Gastroesophageal sphincter (tissue), 4 donors: ENCODE measurements at regions not wholly inside any gene's neighbourhood (a gene's known extent, or its start where the extent isn't known, plus 50 kb on each side); places are given as distances from the start of the nearest gene placed in this dataset.

Source experiments
- ATAC-seq: fragments of 150-250 bp; one replicate; pipeline ENCODE4 v1.9.1; 2016; ENCODE audit warnings: mild to moderate bottlenecking, moderate library complexity
- H3K27ac ChIP-seq, 4 donors: fragments of 200-600 bp; sonication (generic) in 3 of 4; 1 replicate in 3 of 4; 2 replicates in 1 of 4; pipeline ENCODE4 v1.5.1; 2016 to 2019
- H3K27me3 ChIP-seq: fragments of 200-600 bp; sonication (generic); one replicate; pipeline ENCODE4 v1.5.1; 2019
- H3K36me3 ChIP-seq, 2 donors: fragments of 200-600 bp; sonication (generic); one replicate each; pipeline ENCODE4 v1.5.1; 2019; ENCODE audit warnings: control low read depth in 1 of 2
- H3K4me1 ChIP-seq, 3 donors: fragments of 200-600 bp; sonication (generic); 1 replicate in 2 of 3; 2 replicates in 1 of 3; pipeline ENCODE4 v1.5.1; 2016 to 2019; ENCODE audit warnings: control low read depth in 2 of 3
- H3K4me3 ChIP-seq, 2 donors: fragments of 200-600 bp; sonication (generic); one replicate each; pipeline ENCODE4 v1.5.1; 2019; ENCODE audit warnings: mild to moderate bottlenecking in 1 of 2, moderate library complexity in 1 of 2
- H3K9me3 ChIP-seq, 3 donors: fragments of 200-600 bp; sonication (generic); one replicate each; pipeline ENCODE4 v1.5.1; 2017 to 2019; ENCODE audit warnings: control low read depth in 2 of 3
- CTCF ChIP-seq, 4 experiments: fragments of 200-600 bp in 2 of 4; fragments of 450-650 bp in 2 of 4; sonication (generic) in 1 of 4; IDR thresholded peaks; one replicate each; pipeline ENCODE4 v1.5.1; 2017 to 2019; ENCODE audit warnings: antibody characterized with exemption in 4 of 4, mild to moderate bottlenecking in 2 of 4, moderate library complexity in 2 of 4
- EP300 ChIP-seq: sonication (generic); formaldehyde crosslinking; IDR thresholded peaks from one replicate; pipeline ENCODE4 v1.6.1; 2017; ENCODE audit warnings: antibody characterized with exemption, mild to moderate bottlenecking
- POLR2A ChIP-seq, 2 donors: fragments of 450-650 bp; IDR thresholded peaks; one replicate each; pipeline ENCODE4 v1.6.1; 2017; ENCODE audit warnings: antibody characterized with exemption in 2 of 2, mild to moderate bottlenecking in 2 of 2, moderate library complexity in 1 of 2
- POLR2AphosphoS5 ChIP-seq: sonication (generic); formaldehyde crosslinking; IDR thresholded peaks from one replicate; pipeline ENCODE4 v1.6.1; 2017; ENCODE audit warnings: antibody characterized with exemption
- WGBS, 2 donors: methylation state at CpG; one replicate each; pipeline ENCODE4 v1.1.5; 2018; ENCODE audit warnings: low coverage in 1 of 2; 5-methylcytosine and 5-hydroxymethylcytosine counted together

- H3K27ac ChIP-seq = peak overlapping the region in 1 of 4 donors; percentile 24
- H3K4me3 ChIP-seq = no peak overlapping the region
- TF ChIP-seq EP300 (no peak), CTCF (IDR thresholded peaks at IDR 0.05) (no peak), POLR2A (IDR thresholded peaks at IDR 0.05) (no peak), POLR2AphosphoS5 (no peak)
- no peaks in the 10 kb centered on the region for H3K36me3 ChIP-seq
- 20 to 43% methylated on average over 1 of the region's 1 CpG for WGBS, 2 donors
- peaks cover 3 to 40% (median 8%) of the 10 kb centered on the region in 3 donors for H3K4me1 ChIP-seq
- no peaks in the 10 kb centered on the region for H3K27me3 ChIP-seq
- peak; percentile 30 for ATAC-seq
- no peaks in the 10 kb centered on the region for H3K9me3 ChIP-seq
These were observed 143.7 kb downstream of the IRS1 start for GRCh38 chr2:226655871-226656270.

- Histone ChIP-seq H3K27ac (no peak overlapping the region), H3K36me3 (no peaks in the 10 kb centered on the region), H3K4me1 (peaks cover 4 to 44% (median 8%) of the 10 kb centered on the region in 3 donors), H3K27me3 (no peaks in the 10 kb centered on the region), H3K4me3 (no peak overlapping the region), H3K9me3 (no peaks in the 10 kb centered on the region)
- no peak for TF ChIP-seq POLR2A (IDR thresholded peaks at IDR 0.05)
- TF ChIP-seq CTCF (IDR thresholded peaks at IDR 0.05) = no peak
- no peak for TF ChIP-seq POLR2AphosphoS5
- no peak for TF ChIP-seq EP300
- 100% methylated on average over 1 of the region's 1 CpG; no CpG with 5 or more reads in 1 of the 2 donors for WGBS, 2 donors
- ATAC-seq = no peak
These were observed 146.4 kb downstream of the IRS1 start for GRCh38 chr2:226652983-226653765.

- Histone ChIP-seq H3K27me3 (no peaks in the 10 kb centered on the region), H3K4me1 (peaks cover 4 to 44% (median 8%) of the 10 kb centered on the region in 3 donors), H3K9me3 (no peaks in the 10 kb centered on the region), H3K36me3 (no peaks in the 10 kb centered on the region), H3K4me3 (no peak overlapping the region), H3K27ac (no peak overlapping the region)
- no peak for TF ChIP-seq POLR2A (IDR thresholded peaks at IDR 0.05)
- peak; percentile 22 for TF ChIP-seq POLR2AphosphoS5
- ATAC-seq = no peak
- 40 to 63% methylated on average over 3 to 4 of the region's 4 CpGs for WGBS, 2 donors
These were observed 147.3 kb downstream of the IRS1 start for GRCh38 chr2:226652369-226652768.

- Histone ChIP-seq H3K4me3 (no peak overlapping the region), H3K27me3 (no peaks in the 10 kb centered on the region), H3K27ac (peak overlapping the region; percentile 14 to 77 (median 65)), H3K9me3 (no peaks in the 10 kb centered on the region), H3K4me1 (peaks cover 0 to 28% (median 4%) of the 10 kb centered on the region in 3 donors), H3K36me3 (no peaks in the 10 kb centered on the region)
- 10 to 33% methylated on average over 3 to 4 of the region's 13 CpGs for WGBS, 2 donors
- TF ChIP-seq POLR2AphosphoS5 = peak; percentile 94
- TF ChIP-seq EP300 = no peak
- peak; percentile 83 for ATAC-seq
These were observed 149.6 kb downstream of the IRS1 start for GRCh38 chr2:226649871-226650660.

- WGBS, 2 donors = 95 to 98% methylated on average over 9 to 10 of the region's 10 CpGs
- no peaks in the 10 kb centered on the region for H3K36me3 ChIP-seq
- peak overlapping the region in 3 of 4 donors; percentile 55 to 77 (median 75) for H3K27ac ChIP-seq
- no peaks in the 10 kb centered on the region for H3K9me3 ChIP-seq
- no peak for ATAC-seq
- TF ChIP-seq CTCF (IDR thresholded peaks at IDR 0.05) (no peak), EP300 (no peak), POLR2AphosphoS5 (no peak), POLR2A (IDR thresholded peaks at IDR 0.05) (no peak)
- H3K4me3 ChIP-seq = no peak overlapping the region
- peaks cover 0 to 32% (median 4%) of the 10 kb centered on the region in 3 donors for H3K4me1 ChIP-seq
- H3K27me3 ChIP-seq = no peaks in the 10 kb centered on the region
These were observed 150.4 kb downstream of the IRS1 start for GRCh38 chr2:226649201-226649600.
